ENCODE measurements at regions not wholly inside any gene's neighbourhood (a gene's known extent, or its start where the extent isn't known, plus 50 kb on each side); places are given as distances from the start of the nearest gene placed in this dataset.
"Not testable (repeated sequence)": the region's sequence is repeated elsewhere in the genome, so short reads cannot be mapped to it uniquely, and the experiment has no call there.

DNA sequence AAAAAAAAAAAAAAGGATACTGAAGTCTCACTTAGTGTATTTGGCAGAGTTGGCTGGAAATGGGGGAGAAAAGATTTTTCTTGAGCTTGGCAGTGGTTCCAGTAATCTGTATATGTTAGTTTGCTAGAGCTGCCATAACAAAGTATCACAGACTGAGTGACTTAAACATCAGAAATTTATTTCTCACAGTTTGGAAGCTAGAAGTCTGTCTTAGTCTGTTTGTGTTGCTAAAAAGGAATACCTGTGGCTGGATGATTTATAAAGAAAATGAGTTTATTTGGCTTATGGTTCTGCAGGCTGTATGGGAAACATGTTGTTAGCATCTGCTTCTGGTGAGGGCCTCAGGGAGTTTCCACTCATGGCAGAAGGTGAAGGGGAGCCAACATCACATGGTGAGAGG, 89.6 kb upstream of the CEP78 start:
- Histone ChIP-seq H3K27me3 (replicated peaks; ENCODE audit: insufficient read depth) (no peaks in the 10 kb centered on the region), H3F3A (ENCODE audit: insufficient read depth) (no peaks in the 10 kb centered on the region), H3K27ac (no peak overlapping the region), H3K9me2 (ENCODE audit: insufficient read depth) (no peaks in the 10 kb centered on the region), H3K4me1 (ENCODE audit: insufficient read depth) (no peaks in the 10 kb centered on the region), H3K9me3 (ENCODE audit: low read depth) (no peaks in the 10 kb centered on the region), H3K79me2 (ENCODE audit: insufficient read depth) (no peaks in the 10 kb centered on the region), H3K4me3 (no peak overlapping the region), H3K36me3 (ENCODE audit: low read depth) (no peaks in the 10 kb centered on the region), H3K9ac (no peak overlapping the region), H2AFZ (no peak overlapping the region), H4K20me1 (ENCODE audit: insufficient read depth) (no peaks in the 10 kb centered on the region), H3K4me2 (ENCODE audit: unreplicated experiment) (no peak overlapping the region)
- DNase-seq: no peak
- in situ Hi-C loops (cut with MboI): no loop called here
- TF ChIP-seq EZH2phosphoT487 (IDR thresholded peaks at IDR 0.05; ENCODE audit: insufficient read depth, low read depth) (no peak), EZH2 (IDR thresholded peaks at IDR 0.05; ENCODE audit: insufficient read depth, poor library complexity, severe bottlenecking) (no peak)

DNA sequence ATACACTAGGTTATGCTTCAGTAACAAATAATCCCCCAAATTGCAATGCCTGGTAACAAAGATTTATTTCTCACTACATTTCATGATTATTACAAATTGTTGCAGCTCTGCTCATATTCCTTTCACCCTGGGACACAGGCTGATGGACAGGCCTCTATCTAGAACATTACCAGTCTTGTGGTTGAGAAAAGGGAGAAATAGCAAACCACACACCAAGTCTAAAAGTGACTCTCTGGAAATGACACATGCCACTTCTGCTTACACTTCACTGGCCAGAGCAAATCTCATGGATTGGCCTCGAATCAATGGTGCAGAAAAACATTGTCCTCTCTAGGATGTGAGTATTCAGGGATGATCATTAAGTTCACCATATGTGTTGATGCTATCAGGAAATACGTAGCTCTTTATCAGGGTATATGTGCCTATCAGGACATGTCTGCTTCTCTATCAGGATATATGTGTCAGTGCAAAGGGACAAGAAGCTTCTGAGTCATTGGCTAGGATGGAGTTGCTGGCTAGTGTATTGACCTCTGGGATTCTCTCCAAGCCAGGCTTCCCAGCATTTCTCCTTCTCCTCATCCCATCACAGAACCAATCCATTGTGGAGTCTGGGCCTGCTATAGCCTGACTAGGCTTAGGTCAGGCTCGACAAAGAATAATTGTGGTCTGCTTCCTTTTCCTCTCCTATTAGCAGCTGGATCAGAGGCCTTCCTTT, 91.1 kb upstream of the CEP78 start:
- no peak for TF ChIP-seq EZH2phosphoT487 (IDR thresholded peaks at IDR 0.05; ENCODE audit: insufficient read depth, low read depth)
- TF ChIP-seq EZH2 (IDR thresholded peaks at IDR 0.05; ENCODE audit: insufficient read depth, poor library complexity, severe bottlenecking): no peak
- 34 to 45% methylated on average over 3 of the region's 3 CpGs for WGBS, 2 experiments (ENCODE audit: low coverage in 1 of 2, low lambda C conversion rate in 2 of 2, missing lambda C conversion rate in 2 of 2)

DNA sequence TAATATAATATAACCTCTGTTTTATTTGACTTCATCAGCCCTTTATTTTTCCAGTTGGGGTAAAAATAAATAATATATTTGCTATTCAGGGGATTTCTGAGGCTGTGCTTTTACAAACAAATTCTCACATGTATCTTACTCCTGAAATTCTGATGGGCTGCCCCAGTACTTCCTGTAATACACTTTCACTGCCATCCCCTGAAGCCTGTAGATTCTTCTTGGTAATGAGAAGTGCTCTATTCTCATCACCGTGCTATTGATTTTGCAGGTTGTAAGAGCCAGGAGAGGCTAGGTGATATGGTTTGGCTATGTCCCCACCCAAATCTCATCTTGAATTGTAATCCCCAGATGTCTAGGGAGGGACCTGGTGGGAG, 91.9 kb upstream of the CEP78 start:
- TF ChIP-seq EZH2 (IDR thresholded peaks at IDR 0.05; ENCODE audit: insufficient read depth, poor library complexity, severe bottlenecking) (no peak), EZH2phosphoT487 (IDR thresholded peaks at IDR 0.05; ENCODE audit: insufficient read depth, low read depth) (no peak)
- Histone ChIP-seq H3K27me3 (replicated peaks; ENCODE audit: insufficient read depth) (no peaks in the 10 kb centered on the region), H2AFZ (no peak overlapping the region), H3K4me2 (ENCODE audit: unreplicated experiment) (no peak overlapping the region), H3F3A (ENCODE audit: insufficient read depth) (no peaks in the 10 kb centered on the region), H3K4me3 (no peak overlapping the region), H3K79me2 (ENCODE audit: insufficient read depth) (no peaks in the 10 kb centered on the region), H4K20me1 (ENCODE audit: insufficient read depth) (no peaks in the 10 kb centered on the region), H3K9me3 (ENCODE audit: low read depth) (no peaks in the 10 kb centered on the region), H3K27ac (no peak overlapping the region), H3K4me1 (ENCODE audit: insufficient read depth) (no peaks in the 10 kb centered on the region), H3K9me2 (ENCODE audit: insufficient read depth) (no peaks in the 10 kb centered on the region), H3K9ac (no peak overlapping the region), H3K36me3 (ENCODE audit: low read depth) (no peaks in the 10 kb centered on the region)
- 67 to 78% methylated on average over 1 of the region's 1 CpG for WGBS, 2 experiments (ENCODE audit: low coverage in 1 of 2, low lambda C conversion rate in 2 of 2, missing lambda C conversion rate in 2 of 2)
- in situ Hi-C loops (cut with MboI): no loop called here
- DNase-seq: no peak

More for the DNA sequence above, 91.1 kb upstream of the CEP78 start:
- no peaks in the 10 kb centered on the region for H3K4me1 ChIP-seq (ENCODE audit: insufficient read depth)
- H3K27me3 ChIP-seq (replicated peaks; ENCODE audit: insufficient read depth): no peaks in the 10 kb centered on the region
- no peaks in the 10 kb centered on the region for H3K79me2 ChIP-seq (ENCODE audit: insufficient read depth)
- no peaks in the 10 kb centered on the region for H3F3A ChIP-seq (ENCODE audit: insufficient read depth)
- no peak for DNase-seq
- in situ Hi-C loops (cut with MboI): no loop called here
- no peak overlapping the region for H3K4me3 ChIP-seq
- H4K20me1 ChIP-seq (ENCODE audit: insufficient read depth): no peaks in the 10 kb centered on the region
- H3K9ac ChIP-seq: no peak overlapping the region
- H2AFZ ChIP-seq: no peak overlapping the region
- H3K9me2 ChIP-seq (ENCODE audit: insufficient read depth): no peaks in the 10 kb centered on the region
- no peak overlapping the region for H3K27ac ChIP-seq
- H3K36me3 ChIP-seq (ENCODE audit: low read depth): no peaks in the 10 kb centered on the region
- no peaks in the 10 kb centered on the region for H3K9me3 ChIP-seq (ENCODE audit: low read depth)
- H3K4me2 ChIP-seq (ENCODE audit: unreplicated experiment): no peak overlapping the region

DNA sequence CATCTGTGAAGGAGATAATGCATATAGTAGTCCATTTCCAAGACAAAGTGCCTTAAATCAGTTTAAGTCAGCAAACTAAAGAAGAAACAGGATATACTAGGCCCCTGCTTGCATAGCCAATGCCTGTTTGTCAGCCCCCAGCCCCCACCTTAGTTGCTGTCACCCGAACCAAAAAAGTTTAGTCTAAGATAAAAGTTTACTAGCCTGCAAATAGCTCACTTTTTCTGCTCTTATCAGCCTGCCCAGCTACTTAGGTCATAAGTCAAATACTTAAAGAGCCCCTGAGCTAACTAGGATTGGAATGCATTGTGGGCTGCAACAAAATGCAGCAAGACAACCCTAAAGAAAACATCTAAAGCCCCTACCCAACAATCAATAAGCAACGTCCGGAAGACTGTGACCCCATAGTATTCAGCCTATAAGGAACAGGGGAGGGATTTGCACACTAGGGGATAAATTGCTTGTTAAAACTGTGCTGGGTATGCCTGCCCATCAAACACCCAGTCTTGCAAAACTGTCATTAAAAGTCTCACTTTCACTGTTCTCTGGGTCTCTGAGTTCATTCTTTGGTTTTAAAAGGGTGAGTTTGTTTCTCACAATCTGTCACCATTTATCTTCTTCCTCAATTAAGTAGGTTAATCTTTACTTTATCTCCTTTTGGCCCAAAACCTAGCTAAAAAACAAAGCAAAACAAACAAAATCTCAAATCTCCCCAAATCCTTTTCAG, 92.4 kb upstream of the CEP78 start:
- Histone ChIP-seq H3K36me3 (ENCODE audit: low read depth) (no peaks in the 10 kb centered on the region), H3K9ac (no peak overlapping the region), H3K4me3 (no peak overlapping the region), H3K79me2 (ENCODE audit: insufficient read depth) (no peaks in the 10 kb centered on the region), H3F3A (ENCODE audit: insufficient read depth) (no peaks in the 10 kb centered on the region), H2AFZ (no peak overlapping the region), H4K20me1 (ENCODE audit: insufficient read depth) (no peaks in the 10 kb centered on the region), H3K27ac (no peak overlapping the region), H3K27me3 (replicated peaks; ENCODE audit: insufficient read depth) (no peaks in the 10 kb centered on the region), H3K9me2 (ENCODE audit: insufficient read depth) (no peaks in the 10 kb centered on the region), H3K9me3 (ENCODE audit: low read depth) (no peaks in the 10 kb centered on the region), H3K4me2 (ENCODE audit: unreplicated experiment) (no peak overlapping the region), H3K4me1 (ENCODE audit: insufficient read depth) (no peaks in the 10 kb centered on the region)
- TF ChIP-seq EZH2 (IDR thresholded peaks at IDR 0.05; ENCODE audit: insufficient read depth, poor library complexity, severe bottlenecking) (no peak), EZH2phosphoT487 (IDR thresholded peaks at IDR 0.05; ENCODE audit: insufficient read depth, low read depth) (no peak)
- 42 to 43% methylated on average over 3 of the region's 3 CpGs for WGBS, 2 experiments (ENCODE audit: low coverage in 1 of 2, low lambda C conversion rate in 2 of 2, missing lambda C conversion rate in 2 of 2)
- in situ Hi-C loops (cut with MboI): no loop called here
- no peak for DNase-seq

DNA sequence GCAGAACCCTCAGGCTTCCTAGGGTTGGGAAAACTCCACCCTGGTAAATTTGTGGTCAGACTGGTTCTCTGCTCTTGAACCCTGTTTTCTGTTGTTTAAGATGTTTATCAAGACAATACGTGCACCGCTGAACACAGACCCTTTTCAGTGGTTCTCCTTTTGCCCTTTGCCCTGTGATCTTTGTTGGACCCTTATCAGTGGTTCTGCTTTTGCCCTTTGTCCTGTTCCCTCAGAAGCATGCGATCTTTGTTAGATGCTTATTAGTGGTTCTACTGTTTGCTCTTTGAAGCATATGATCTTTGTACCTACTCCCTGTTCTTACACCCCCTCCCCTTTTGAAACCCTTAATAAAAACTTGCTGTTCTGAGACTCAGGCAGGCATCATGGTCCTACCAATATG, 93.6 kb upstream of the CEP78 start:
- DNase-seq; H4K20me1 ChIP-seq (ENCODE audit: insufficient read depth); H3F3A ChIP-seq (ENCODE audit: insufficient read depth); H3K9me3 ChIP-seq (ENCODE audit: low read depth); H3K27me3 ChIP-seq (replicated peaks; ENCODE audit: insufficient read depth); H3K27ac ChIP-seq; H3K4me3 ChIP-seq; H3K36me3 ChIP-seq (ENCODE audit: low read depth); in situ Hi-C loops (cut with MboI); H2AFZ ChIP-seq; H3K9me2 ChIP-seq (ENCODE audit: insufficient read depth); H3K4me2 ChIP-seq (ENCODE audit: unreplicated experiment); H3K9ac ChIP-seq; H3K79me2 ChIP-seq (ENCODE audit: insufficient read depth); H3K4me1 ChIP-seq (ENCODE audit: insufficient read depth): not testable (repeated sequence)
- 70 to 73% methylated on average over 3 of the region's 3 CpGs for WGBS, 2 experiments (ENCODE audit: low coverage in 1 of 2, low lambda C conversion rate in 2 of 2, missing lambda C conversion rate in 2 of 2)

All from GM23248 (cell line).